ENCODE measurements at regions not wholly inside any gene's neighbourhood (a gene's known extent, or its start where the extent isn't known, plus 50 kb on each side); places are given as distances from the start of the nearest gene placed in this dataset.
"Not testable (repeated sequence)": the region's sequence is repeated elsewhere in the genome, so short reads cannot be mapped to it uniquely, and the experiment has no call there.

GRCh38 chr10:78096486-78096885 lies 62.8 kb downstream of the RPS24 start:
- not testable (repeated sequence) for FAIRE-seq

DNA sequence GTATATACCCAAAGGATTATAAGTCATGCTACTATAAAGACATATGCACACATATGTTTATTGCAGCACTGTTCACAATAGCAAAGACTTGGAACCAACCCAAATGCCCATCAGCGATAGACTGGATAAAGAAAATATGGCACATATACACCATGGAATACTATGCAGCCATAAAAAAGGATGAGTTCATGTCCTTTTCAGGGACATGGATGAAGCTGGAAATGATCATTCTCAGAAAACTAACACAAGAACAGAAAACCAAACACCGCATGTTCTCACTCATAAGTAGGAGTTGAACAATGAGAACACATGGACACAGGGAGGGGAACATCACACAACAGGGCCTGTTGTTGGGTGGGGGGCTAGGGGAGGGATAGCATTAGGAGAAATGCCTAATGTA lies 68.9 kb downstream of the RPS24 start:
- FAIRE-seq = not testable (repeated sequence)

GRCh38 chr10:78109210-78109609 lies 75.5 kb downstream of the RPS24 start:
- no peak for FAIRE-seq

DNA sequence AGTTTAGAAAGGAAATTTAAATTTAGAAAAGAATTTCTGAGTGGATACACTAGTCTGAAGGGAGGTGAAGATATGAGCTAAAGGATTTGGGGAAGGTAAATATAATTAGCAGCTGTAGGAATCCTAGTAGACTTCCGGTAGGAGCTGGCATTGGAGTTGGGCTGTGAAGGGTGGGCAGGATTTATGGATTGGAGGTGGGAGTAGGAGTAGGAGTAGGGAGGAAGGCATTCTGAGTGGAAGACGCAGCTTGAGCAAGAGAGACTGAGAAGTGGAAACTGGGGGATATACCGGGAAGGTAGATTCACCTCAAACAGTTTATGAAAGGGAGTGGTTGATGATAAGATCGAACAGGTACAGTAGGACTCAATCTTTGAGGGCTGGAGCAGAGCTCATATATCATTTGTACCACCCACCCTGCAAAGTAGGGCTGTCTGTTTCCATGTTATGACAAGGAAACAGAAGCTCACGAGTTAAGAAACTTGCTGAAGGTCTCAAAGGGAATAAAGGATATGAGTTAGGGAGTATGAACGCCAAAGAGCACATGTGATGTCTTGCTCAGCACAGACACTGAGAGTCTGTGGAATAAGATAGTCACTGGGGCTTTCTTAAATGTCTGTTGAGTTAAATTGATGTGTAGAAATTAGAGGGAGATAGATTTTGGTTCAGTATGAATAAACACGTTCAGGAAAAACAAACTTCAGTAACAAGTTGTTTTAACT lies 81.6 kb downstream of the RPS24 start:
- FAIRE-seq = no peak

GRCh38 chr10:78116361-78116760 lies 82.7 kb downstream of the RPS24 start:
- no peak for FAIRE-seq

- FAIRE-seq = no peak
Measured at GRCh38 chr10:78118591-78118990, 84.9 kb downstream of the RPS24 start.

- FAIRE-seq = no peak
Measured at GRCh38 chr10:78121801-78122200, 88.1 kb downstream of the RPS24 start.

DNA sequence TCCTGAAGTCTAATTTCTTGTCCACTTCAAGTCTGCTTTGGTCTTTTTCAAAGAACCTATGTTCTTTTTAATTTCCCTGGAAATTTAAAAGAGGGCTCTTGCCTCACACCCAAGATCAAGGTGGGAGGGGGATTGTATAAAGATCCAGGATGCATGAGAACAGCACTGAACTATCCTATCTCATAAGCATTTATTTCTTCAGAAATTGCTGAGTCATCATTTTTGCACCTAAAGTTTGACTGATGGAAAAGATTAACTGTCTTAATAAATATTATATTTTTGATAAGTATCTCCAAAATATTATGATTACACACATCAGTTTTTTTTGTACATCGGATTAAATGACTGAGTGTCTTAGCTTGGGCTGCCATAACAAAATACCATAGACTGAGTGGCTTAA lies 90.5 kb downstream of the RPS24 start:
- FAIRE-seq = no peak

DNA sequence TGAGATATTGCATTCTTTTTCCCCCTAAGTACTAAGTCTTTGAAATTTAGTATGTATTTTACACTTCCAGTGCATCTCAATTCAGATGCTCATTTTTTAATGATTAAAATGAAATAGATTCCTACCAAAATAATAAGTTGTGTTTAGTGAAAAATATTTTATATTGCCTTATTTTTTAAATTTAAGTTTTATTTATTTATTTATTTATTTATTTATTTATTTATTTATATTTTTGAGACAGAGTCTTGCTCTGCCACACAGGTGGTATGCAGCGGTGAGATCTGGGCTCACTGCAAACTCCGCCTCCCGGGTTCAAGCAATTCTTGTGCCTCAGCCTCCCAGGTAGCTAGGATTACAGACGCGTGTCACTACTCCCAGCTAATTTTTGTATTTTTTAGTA lies 95.5 kb downstream of the RPS24 start:
- no peak for FAIRE-seq

GRCh38 chr10:78130966-78131710 lies 97.5 kb downstream of the RPS24 start:
- no peak for FAIRE-seq

GRCh38 chr10:78134773-78135306 lies 101.2 kb downstream of the RPS24 start:
- no peak for FAIRE-seq

DNA sequence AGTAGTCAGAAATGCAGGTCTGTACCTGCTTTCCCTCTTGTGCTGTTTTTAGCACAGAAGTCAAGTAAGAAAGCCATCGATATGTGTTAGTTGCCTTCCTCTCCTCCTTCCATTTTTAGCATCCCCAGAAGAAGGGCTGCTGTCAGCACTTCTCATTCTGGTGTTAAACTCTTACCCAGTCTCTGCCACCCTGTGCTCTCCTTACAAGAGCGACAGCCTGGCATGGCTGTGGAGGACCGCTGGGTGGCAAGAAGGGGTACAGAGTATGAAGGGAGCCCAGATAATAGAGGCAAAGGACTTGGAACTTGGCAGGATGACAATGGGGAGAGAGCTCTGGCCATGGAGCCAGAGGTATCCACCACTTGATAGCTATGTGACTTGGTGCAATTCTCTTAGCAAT lies 103.5 kb downstream of the RPS24 start:
- FAIRE-seq = no peak

GRCh38 chr10:78139341-78139740 lies 105.7 kb downstream of the RPS24 start:
- FAIRE-seq = no peak

GRCh38 chr10:78140066-78140630 lies 106.5 kb downstream of the RPS24 start:
- FAIRE-seq = no peak

GRCh38 chr10:78143576-78143975 lies 109.9 kb downstream of the RPS24 start:
- FAIRE-seq = no peak

DNA sequence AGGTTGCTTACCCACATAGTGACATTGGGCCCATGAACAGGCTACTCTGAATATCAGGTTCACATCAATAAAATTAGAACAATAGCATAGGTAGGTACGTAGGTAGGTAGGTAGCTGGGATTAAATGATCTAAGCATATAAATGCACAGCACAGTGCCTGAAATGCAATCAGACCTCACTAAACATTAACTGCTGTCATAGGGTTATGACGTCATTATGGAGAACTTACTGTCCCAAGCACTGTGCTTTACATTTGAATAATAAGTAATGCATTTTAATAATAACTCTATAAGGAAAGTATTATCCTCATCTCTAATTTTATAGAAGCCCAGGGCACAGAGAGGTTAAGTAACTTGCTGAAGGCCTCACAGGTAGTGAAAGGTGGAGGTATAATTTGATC lies 112.5 kb downstream of the RPS24 start:
- FAIRE-seq = no peak

GRCh38 chr10:78147202-78147601 lies 113.5 kb downstream of the RPS24 start:
- FAIRE-seq = no peak

DNA sequence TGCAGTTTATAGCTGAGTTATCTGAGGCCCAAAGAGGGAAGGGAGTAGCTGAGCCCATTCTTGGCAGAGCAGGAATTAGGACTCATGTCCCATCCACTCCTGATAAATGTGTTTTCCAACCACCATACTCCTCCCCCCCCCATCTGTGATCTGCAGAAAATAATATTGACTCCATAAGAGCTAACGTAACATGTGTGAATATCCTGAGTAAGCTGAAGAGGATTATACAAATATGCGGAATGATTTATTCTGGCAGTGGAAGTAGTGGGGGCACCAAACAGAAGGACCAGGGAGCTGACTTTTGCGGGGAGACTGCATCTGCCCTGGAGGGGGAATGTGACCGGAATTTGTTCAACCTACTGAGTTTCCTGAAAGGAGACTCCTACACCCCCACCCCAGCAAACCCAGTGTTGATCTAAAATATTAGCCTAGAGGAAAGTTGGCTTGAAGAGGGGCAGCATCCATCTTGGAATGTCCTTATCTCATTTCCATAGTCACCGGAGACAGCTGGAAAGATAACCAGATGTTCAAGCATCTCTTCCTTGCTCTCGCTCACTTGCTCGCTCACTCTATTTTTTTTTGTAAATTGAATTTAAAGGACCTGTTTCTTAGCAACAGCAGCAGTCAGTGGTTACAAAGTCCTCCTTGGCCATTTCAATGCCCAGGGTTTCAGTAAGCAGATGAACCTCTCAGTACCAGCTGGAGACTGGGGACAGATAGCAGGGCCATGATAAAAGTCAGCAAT lies 114.7 kb downstream of the RPS24 start:
- no peak for FAIRE-seq

DNA sequence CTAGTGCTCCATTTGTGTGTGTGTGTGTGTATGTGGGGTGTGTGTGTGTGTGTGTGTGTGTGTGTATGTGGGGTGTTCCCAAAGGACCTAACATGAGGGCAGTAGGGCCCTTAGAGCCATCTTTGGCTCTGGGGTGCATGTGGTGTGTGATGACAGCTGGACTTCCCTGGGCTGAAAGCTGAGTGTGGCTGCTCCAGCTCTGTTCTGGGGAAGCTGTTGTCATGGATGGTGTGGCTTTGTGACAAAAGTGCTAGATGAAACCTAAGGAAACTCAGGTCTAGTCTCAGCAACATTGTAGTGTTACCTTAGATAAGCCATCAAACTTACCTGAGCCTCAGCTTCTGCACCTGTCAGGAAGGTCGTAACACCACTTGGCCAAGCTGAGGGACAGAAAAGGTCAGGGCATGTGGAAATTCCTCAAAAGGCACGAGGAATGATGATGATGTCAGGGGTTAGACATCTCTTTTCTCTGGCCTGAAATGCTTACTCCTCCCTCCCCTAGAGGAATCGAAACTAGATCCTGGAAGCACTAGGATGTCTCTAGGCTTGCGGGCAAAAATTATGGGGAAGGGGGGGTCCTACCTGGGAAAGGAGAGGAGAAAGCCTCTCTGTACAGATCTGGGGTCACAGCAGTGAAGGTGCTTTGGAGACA lies 115.4 kb downstream of the RPS24 start:
- no peak for FAIRE-seq

DNA sequence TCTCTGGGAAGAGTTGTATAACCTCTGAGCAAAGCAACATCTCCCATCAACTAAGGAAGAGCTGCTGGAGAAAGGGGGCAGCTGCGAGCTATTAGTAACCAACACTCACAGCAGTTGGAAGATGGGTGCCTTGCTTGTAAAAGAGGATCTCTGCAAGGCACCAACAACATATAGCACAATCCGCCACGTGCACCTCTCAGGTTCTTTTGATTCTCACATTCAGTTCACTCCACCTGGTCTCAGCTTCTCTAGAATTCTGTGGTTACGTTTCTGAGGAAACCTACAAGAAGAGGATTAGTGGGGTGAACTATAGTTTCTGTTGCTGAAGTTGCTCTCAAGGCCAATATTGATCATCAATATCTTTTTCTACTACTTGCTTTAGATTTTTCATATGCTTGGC lies 117.1 kb downstream of the RPS24 start:
- no peak for FAIRE-seq

- no peak for FAIRE-seq
Measured at GRCh38 chr10:78155722-78156121, 122.1 kb downstream of the RPS24 start.

- no peak for FAIRE-seq
Measured at GRCh38 chr10:78160591-78160990, 126.9 kb downstream of the RPS24 start.

DNA sequence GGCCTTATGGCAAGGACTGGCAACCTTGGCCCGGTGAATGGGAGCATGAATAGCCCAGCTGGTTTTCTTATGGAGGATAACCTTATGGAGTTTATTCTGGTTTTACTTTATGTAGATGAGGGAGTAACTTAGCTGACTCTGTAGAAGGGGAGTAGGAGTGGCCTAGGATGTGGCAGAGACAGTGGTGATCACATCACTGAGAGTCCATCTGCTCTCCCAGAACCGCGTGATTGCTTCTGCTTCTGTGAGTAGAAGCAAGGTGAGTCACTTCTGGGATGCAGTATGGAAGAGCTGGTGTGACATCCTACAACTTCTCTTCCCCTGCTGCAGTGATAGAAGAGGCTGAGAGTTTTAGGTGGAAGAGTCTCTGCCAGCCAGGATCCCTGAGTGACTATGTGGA lies 129.2 kb downstream of the RPS24 start:
- FAIRE-seq = no peak

All from endometrium (tissue), 2 donors.